GM18507 (cell line): ENCODE measurements at regions not wholly inside any gene's neighbourhood (a gene's known extent, or its start where the extent isn't known, plus 50 kb on each side); places are given as distances from the start of the nearest gene placed in this dataset.

Experiments used
- DNase-seq: peaks from one replicate; pipeline ENCODE4 v3.0.0; 2011; ENCODE audit warnings: low read depth; ENCODE audit not compliant: insufficient read length; ENCODE audit errors: extremely low spot score
- FAIRE-seq: peaks from 2 replicates; lab custom pipeline; 2011; peaks lifted over from hg19 to GRCh38; lab: Jason Lieb, UNC

DNA sequence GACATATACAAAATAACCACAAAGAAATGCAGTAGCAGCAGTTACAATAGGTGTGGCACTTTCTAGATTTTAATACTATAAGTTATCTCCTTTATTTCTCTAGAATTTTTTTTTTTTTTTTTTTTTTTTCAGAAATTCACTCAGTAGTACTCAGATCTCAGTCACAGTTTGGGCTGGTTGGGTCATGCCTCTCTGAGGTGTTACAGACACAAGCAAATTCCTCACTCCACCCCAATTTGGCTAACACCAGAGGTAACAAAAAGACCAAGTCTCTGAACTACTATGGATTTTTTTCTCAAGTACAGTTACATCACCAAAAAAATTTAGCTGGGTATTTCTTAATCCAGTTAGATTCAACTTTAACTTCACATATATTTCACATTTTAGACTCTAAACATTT is 985.1 kb upstream of the LRRN3 start:
- FAIRE-seq (no peak), DNase-seq (no peak)

DNA sequence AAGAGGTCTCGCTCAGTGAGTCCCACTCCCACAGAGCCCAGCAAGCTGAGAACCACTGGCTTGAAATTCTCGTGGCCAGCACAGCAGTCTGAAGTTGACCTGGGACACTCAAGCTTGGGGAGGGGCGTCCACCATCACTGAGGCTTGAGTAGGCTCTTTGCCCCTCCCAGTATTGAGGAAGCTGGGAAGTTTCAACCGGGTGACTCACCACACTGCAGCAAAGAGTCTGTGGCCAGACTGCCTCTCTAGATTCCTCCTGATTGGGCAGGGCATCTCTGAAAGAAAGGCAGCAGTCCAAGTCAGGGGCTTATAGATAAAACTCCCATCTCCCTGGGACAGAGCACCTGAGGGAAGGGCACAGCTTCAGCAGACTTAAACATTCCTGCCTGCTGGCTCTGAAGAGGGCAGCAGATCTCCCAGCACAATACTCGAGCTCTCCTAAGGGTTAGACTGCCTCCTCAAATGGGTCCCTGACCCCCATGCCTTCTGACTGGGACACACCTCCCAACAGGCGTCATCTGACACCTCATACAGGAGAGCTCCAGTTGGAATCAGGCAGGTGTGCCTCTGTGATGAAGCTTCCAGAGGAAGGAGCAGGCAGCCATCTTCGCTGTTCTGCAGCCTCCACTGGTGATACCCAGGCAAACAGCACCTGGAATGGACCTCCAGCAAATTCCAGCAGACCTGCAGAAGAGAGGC is 970.9 kb upstream of the LRRN3 start:
- no peak for DNase-seq
- no peak for FAIRE-seq

DNA sequence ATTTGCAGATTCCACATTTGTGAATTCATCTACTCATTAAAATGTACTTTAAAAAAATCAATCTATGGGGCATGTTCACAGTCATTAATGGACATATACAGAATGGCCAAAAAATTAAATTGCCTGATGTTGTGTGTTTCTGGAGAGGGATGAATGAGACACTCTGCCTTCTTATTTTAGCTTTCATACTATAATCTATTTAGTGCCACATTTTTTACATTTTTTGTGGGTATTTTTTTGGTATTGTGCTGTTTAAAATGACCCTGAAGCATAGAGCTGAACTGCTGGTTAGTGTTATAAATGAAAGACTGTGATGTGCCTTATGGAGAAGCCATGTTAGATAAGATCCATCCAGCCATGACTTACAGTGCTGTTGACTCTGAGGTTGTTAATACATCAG is 961.8 kb upstream of the LRRN3 start:
- DNase-seq (no peak), FAIRE-seq (no peak)

DNA sequence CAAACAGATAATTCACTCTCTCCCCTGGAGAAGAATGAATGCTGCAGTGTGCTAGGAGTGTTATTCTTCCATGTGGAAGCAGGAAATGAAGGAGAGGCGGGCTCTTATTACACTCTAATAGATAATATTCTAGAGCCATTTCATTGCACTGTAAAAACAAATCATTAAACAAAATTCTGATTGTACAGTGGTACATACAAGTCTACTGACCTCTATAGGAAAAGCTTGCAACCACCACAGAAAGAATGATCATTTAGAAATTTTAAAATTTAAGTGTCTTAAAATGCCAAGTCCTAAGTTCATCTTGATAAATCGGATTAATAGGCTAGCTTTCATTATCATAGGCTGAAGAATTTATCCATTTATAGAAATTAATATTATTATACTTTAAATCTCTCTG is 960.3 kb upstream of the LRRN3 start:
- no peak for DNase-seq
- FAIRE-seq = no peak

DNA sequence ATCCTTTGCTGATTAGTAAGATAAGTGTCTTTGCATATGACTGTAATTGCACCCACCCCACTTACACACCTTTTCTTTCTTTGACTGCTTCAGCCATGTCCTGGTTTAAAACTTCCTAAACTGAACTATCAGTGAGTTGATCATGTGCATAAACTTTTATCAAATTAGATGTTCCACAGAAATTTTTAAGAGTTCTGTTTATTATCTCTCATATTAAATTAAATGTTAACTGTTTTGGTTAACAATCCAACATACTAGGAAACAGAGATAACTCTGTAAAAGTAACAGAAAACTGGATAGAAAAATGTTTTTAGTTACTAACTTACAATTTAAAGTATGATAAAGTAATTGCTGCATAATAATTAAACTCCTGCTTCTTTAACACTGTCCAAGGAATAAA is 959.6 kb upstream of the LRRN3 start:
- DNase-seq (no peak), FAIRE-seq (no peak)

DNA sequence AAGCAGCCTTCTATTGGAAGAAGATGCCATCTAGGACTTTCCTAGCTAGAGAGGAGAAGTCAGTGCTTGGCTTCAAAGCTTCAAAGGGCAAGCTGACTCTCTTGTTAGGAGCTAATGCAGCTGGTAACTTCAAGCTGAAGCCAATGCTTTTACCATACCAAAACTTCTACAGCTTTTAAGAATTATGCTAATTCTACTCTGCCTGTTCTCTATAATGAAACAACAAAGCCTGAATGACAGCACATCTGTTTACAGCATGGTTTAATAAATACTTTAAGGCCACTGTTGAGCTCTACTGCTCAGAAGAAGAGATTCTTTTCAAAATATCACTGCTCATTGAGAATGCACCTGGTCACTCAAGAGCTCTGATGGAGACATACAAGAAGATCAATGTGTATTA is 951.9 kb upstream of the LRRN3 start:
- FAIRE-seq (no peak), DNase-seq (no peak)

DNA sequence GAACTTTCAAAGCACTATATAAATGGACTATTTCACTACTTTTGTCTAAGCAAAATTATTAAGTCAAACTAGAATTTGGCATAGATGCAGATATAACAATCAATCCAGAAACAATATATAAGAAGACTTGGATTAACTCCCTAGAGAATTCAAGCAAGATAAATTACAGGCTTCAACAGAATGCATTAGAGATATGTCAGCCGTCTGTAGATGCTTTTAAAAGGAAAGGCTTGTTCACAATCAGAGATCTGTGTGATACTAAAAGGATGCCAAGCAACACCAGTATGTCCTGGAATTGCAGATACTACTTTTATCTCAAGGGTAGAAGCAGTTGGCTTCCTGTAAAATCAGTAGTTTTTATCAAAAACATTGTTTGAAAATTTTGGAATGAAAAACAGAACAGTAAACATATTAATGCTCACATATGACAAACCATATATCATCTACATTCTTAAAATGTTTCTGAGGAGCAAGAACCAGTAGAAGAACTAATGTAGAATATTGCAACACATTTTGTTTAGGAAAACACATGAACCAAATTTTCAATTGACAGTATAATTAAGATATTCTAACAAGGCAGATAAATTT is 947.9 kb upstream of the LRRN3 start:
- FAIRE-seq (no peak), DNase-seq (no peak)

DNA sequence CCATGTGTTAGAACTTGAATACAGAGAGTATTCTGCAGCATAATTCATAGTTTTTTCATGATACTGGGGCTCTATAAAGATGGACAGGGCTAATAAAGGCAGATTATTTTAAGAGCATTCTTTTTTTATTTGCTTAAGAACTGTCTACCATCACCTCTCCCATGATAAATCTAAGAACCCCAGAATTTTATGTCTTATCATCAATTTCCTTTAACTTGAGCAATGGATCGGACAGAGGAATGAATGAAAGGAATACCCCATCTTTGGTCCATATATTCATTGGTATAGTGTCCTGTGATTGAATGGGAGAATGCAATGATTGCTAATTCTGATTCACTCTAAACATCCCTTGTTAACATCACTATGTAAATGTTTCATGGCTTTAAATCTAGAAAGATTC is 946.3 kb upstream of the LRRN3 start:
- FAIRE-seq (no peak), DNase-seq (no peak)

DNA sequence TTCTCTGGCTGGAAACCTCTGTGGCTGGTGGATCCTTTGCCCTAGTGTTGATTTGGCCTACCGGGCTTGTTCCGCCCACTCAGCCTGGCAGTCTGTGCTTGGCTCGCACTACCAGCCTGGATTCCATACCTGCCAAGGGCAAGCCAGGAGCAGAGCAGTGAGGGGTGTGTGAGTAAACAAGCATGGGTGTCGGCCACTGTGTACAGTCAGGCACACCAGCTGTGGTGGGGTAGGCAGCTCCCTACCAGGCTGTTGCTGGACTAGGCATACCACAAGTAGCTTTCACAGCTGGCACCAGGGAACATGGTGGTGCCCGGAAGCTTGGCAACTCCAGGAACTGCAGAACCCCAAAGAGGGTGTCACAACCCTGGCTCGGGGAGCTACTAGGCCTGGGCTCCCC is 942.9 kb upstream of the LRRN3 start:
- no peak for FAIRE-seq
- DNase-seq = no peak

DNA sequence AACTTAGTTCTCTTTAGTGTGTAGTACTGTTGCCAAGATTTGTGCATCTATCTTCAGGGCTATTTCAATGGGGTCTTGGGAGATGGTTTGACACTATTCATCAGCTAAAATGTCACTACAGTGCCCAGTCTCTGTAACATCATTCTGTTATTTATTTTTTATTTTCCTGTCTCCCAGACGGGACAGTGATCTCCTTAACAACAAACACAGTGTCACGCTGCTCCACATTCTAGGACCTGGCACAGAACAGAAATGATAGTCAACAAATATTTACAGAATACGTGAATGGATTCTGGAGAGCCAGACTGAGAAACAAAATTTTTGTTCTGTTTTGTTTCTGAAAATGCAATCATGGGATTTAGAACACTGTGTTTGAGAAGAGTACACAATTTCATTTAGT is 937.7 kb upstream of the LRRN3 start:
- no peak for FAIRE-seq
- no peak for DNase-seq

DNA sequence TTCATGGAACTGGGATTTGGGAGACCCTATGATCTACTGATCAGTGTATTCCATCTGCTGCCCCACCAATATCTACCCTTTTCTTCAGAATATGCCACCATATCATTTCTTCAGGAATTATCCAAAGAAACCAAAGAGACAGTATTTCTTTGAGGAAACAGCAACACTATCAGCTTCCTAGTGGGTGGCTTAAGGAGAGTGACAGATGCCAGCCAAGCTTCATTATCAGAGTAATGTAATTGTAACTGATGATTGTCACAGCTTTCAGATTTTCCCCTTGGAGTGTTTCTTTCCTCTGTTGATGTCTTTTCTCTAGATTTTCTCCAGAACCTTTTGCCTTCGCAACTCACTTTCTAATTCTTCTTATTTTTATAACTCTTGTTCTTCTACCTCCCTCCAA is 934.4 kb upstream of the LRRN3 start:
- FAIRE-seq (no peak), DNase-seq (no peak)

DNA sequence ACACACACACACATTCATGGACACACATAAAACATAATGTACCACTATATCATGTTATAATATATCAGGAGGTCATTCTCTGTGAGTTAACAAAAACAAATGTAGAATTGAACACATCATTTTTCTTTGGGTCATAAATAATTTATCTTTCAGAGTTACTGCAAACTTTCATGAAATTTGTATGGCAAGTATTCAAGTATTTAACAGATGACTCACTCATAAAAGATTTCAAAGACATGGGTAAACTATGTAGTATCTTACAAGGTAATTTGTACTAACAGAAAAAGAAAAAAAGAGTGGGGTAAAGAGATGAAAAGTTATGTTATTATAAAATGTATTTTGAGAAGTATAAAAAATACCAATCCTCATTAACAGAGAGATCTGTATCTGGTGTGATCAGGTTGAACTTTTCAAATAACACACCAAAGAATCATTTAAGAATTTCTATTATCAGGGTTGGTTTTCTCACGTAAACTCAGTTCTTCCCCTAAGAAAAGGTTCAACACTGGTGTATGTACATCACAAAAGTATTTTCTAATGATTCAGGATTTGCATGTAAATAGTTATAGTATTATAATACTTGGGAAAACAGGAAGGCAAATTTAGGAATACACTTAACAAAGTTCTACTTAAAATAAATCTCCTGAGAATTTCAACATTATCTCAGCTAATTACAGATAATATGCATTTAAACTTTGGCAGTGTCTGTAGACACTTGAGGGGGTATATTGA is 933.1 kb upstream of the LRRN3 start:
- DNase-seq (no peak), FAIRE-seq (no peak)

DNA sequence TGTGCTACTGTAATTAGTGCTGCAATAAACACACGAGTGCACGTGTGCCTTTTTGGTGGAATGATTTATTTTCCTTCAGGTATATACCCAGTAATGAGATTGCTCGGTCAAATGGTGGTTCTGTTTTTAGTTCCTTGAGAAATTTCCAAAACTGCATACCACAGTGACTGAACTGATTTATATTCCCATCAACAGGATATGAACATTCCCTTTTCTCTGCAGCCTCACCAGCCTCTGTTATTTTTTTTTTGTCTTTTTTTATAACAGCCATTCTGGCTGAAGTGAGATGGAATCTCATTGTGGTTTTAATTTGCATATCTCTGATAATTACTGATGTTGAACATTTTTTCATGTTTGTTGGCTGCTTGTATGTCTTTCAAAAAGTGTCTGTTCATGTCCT is 922.9 kb upstream of the LRRN3 start:
- no peak for DNase-seq

DNA sequence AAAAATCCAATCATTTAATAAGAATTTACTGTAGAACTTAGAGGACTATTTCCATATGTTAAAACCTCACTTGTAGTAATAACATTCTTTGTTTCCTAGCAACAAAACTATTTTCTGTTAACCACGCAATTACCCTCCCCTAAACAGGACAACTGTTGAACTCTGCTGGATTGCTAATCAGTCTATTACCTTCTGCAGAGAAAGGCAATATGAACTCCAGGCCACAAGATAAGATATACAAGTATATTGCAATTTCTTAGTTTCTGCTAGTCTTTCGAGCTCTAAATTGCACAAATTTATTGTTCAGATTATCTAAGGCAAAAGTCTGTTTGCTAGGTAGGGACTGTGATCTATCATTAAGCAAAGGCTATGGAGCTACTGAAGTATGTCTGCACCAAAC is 920.1 kb upstream of the LRRN3 start:
- FAIRE-seq (no peak), DNase-seq (no peak)

More for the DNA sequence above, 922.9 kb upstream of the LRRN3 start:
- FAIRE-seq = no peak

DNA sequence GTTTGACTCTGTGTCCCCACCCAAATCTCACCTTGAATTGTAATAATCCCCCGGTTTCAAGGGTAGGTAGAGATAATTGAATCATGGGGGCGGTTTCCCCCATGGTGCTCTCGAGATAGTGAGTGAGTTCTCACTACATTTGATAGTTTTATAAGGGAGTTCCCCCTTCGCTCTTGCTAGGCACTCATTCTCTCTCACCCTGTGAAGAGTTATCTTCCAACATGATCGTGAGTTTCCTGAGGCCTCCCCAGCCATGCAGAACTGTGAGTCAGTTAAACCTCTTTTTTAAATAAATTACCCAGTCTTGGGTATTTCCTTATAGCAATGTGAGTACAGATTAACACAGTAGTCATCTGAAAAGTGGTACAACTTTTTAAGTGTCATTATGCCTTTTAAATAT is 913.5 kb upstream of the LRRN3 start:
- DNase-seq = no peak

DNA sequence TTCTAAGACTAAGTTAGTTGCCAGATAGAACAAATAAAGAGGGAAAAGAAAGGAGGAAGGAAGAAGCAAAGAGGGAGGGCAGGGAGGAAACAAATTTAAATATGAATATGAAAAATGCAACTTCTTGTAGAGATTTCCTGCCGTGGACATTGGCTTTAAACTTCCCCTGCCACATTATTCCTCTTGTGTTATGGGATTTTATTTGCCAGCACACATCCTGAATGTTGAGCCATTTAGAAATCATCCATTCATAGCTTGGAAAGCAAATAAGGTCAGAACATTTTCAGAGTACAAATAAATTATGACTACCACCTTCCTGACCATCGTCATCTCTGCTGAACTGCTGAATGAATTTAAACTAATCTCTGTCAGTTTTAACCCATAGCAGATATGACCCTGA is 911.9 kb upstream of the LRRN3 start:
- DNase-seq = no peak
- no peak for FAIRE-seq

More for the DNA sequence above, 913.5 kb upstream of the LRRN3 start:
- no peak for FAIRE-seq

DNA sequence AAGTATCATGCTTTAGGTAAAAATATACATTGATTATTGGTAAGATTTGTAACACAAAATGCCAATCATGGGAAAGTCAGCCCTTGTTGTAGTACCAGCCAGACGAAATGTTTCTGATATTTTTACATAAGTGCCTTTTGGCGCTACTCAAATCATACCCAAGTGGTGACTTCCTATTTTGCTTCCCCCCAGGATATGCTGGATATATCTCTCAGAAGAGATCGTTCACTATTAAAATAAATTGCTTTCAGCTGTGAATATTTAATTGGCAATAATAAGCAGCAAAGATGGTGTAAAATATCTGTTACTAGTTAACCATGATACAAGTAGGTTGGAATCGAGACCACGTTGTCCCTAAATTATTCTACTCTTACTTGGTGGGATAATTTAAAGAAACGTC is 909.2 kb upstream of the LRRN3 start:
- no peak for FAIRE-seq
- no peak for DNase-seq

DNA sequence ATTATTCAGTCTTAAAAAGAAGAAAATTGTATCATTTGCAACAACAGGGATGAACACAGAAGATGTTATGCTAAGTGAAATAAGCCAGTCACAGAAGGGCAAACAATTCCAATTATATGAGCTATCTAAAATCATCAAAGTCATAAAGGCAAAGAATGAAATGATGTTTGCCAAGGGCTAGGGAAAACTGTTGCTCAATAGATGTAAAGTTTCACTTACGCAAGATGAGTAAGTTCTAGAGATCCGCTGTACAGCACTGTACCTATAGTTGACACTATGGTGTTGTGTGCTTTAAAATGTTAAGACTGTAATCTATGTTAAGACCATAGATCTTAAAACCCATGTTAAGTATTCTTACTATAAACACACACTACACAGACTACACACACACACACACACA is 904.6 kb upstream of the LRRN3 start:
- DNase-seq (no peak), FAIRE-seq (peak; percentile 18)

DNA sequence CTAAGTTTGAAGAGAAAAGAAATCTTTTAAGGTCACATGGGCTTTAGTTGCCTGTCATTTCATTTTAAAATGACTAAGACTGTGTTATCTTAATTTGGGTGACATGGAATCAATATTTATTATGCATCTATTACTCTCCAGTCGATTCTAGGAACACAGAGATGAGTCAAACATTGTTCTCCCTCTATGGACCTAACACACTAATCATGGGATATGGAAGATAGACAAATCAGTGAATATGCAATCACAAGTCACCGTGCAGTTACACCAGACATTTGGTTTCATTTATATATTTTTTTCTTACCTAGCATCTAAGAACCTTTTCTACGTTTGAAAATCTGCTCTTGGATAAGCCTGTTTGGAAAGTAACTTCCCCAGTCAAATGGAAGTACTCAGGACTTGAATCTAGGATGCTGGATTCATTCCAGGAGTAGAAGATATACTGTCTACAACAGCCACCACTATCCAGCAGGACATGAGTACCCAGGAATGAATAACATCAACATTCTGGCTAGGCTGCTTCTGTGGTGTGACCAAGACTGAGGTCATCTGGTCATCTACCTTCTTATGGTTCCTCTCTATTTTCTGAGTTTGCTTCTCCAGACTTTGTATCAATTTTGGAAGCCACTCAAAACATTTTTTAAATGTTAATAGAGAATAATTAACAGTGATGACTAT is 902.9 kb upstream of the LRRN3 start:
- DNase-seq (no peak), FAIRE-seq (no peak)

DNA sequence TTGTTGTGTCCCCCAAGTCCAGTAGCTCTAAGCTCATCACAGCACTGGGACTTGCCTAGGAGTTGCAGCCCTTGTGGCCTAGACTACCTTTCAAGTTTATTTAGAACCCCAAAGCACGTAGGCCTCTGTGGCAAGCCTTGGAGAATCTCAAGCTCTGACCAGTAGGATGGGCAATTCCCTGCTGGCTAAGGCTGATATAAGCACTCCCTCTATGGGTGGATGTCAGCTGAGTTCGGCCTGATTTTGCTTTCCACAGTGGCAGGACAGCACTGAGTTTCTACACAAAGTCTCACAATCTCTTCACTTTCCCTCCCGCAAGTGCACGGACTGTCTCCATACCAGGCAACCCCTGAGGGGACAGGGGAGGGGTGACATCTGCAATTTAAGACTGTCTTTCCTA is 886.4 kb upstream of the LRRN3 start:
- DNase-seq (no peak), FAIRE-seq (no peak)

DNA sequence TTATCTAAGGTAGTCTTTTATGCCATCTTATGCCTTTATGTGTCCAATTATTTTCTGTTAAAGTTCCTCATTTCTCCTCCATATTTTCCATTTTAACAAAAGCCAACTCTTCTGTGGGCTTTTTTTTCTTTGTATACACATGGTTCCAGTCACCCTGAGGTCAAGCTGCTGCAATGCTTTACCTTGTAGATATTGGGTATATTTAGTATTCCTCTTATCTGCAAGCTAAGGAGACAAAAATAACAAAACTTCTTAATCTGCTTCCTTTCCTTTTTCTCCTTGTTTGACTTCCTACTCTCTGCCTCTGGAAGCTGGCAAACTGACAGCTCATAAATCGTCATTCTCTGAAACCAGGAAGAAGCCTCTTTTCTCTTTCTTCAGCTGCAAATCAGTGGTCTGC is 885.0 kb upstream of the LRRN3 start:
- no peak for FAIRE-seq
- no peak for DNase-seq
